GM12874 (cell line): ENCODE measurements at regions not wholly inside any gene's neighbourhood (a gene's known extent, or its start where the extent isn't known, plus 50 kb on each side); places are given as distances from the start of the nearest gene placed in this dataset.

Experiments used
- CTCF ChIP-seq: IDR thresholded peaks from 2 replicates; pipeline ENCODE4 v1.5.1; 2011; ENCODE audit warnings: low read depth, mild to moderate bottlenecking, control low read depth, low read length, moderate library complexity; ENCODE audit not compliant: insufficient read depth

- TF ChIP-seq CTCF: no peak
Observed at GRCh38 chr2:12404497-12404896, 312.2 kb upstream of the TRIB2 start.

- no peak for TF ChIP-seq CTCF
Observed at GRCh38 chr2:12407160-12407559, 309.6 kb upstream of the TRIB2 start.

- TF ChIP-seq CTCF: no peak
Observed at GRCh38 chr2:12412898-12413305, 303.8 kb upstream of the TRIB2 start.

GRCh38 chr2:12415536-12415935 lies 301.2 kb upstream of the TRIB2 start:
- TF ChIP-seq CTCF: no peak

GRCh38 chr2:12416600-12416999 lies 300.1 kb upstream of the TRIB2 start:
- TF ChIP-seq CTCF: peak; percentile 29; the same call in 1 of the 2 replicates

GRCh38 chr2:12417786-12418185 lies 298.9 kb upstream of the TRIB2 start:
- no peak for TF ChIP-seq CTCF

GRCh38 chr2:12419803-12420202 lies 296.9 kb upstream of the TRIB2 start:
- TF ChIP-seq CTCF: no peak

GRCh38 chr2:12421046-12421445 lies 295.7 kb upstream of the TRIB2 start:
- no peak for TF ChIP-seq CTCF
